Suprapubic skin (tissue), 4 donors: ENCODE measurements at regions not wholly inside any gene's neighbourhood (a gene's known extent, or its start where the extent isn't known, plus 50 kb on each side); places are given as distances from the start of the nearest gene placed in this dataset.

ENCODE experiments used
- EP300 ChIP-seq: sonication (generic); formaldehyde crosslinking; IDR thresholded peaks from one replicate; pipeline ENCODE4 v1.6.1; 2017; ENCODE audit warnings: antibody characterized with exemption
- POLR2A ChIP-seq, 2 donors: fragments of 450-650 bp; IDR thresholded peaks; one replicate each; pipeline ENCODE4 v1.6.1; 2017; ENCODE audit warnings: antibody characterized with exemption in 2 of 2, mild to moderate bottlenecking in 2 of 2, moderate library complexity in 2 of 2
- POLR2AphosphoS5 ChIP-seq, 3 donors: sonication (generic); formaldehyde crosslinking; IDR thresholded peaks; one replicate each; pipeline ENCODE4 v1.6.1; 2017; ENCODE audit warnings: antibody characterized with exemption in 3 of 3
- TF ChIP-seq, protein P1 (sequence below), 2 donors: fragments of 200-600 bp in 1 of 2; fragments of 450-650 bp in 1 of 2; sonication (generic) in 1 of 2; IDR thresholded peaks; one replicate each; pipeline ENCODE4 v1.5.1; 2016 to 2019; ENCODE audit warnings: antibody characterized with exemption in 2 of 2, mild to moderate bottlenecking in 1 of 2, moderate library complexity in 1 of 2

DNA sequence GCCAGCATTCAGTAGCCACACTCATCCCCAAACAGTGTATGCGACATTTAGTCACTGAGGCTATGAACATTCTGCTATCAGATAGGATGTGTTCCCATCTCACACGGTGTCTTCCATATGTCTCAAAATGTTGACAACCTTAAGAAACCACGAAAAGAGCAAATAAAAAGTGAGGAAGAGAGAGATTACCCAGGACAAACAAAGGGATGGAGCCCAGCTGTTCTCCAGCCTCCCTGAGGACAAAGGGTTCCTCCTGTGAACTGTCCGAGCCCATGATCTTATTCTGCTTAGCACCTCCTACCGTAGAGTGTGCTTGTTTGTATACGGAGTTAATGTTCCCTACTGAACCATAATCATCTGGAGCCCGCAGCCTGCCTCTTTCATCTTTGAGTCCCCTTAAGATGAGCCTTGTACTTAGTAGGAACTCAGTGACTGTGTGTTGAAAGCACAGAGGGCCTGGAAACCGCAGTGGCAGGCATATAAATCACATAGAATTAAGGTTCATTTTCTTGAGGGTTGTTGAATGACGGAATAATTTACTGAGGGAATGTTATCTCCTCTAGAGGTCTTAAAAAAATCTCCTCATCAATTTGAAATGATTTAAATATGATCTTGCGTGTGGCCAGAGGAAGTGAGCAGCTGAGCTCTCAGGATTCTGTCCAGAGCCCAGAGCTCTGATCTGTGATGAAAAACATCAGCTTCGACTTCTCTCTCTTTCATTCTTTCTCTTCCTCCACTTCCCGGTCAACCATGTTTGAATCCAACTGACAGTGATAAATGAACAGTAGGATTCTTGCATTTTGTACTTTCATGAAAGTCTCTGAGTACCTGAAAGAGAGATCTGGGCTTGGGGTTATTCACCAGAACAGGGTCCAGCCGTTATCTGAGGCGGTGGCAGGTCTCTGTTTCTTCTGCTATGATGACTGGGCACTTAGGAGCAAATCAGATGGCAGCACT, 200.5 kb downstream of the KLF5 start:
- TF ChIP-seq POLR2AphosphoS5 (IDR thresholded peaks at IDR 0.05) (no peak), POLR2A (IDR thresholded peaks at IDR 0.05) (no peak), EP300 (no peak)
- TF ChIP-seq, protein P1, sequence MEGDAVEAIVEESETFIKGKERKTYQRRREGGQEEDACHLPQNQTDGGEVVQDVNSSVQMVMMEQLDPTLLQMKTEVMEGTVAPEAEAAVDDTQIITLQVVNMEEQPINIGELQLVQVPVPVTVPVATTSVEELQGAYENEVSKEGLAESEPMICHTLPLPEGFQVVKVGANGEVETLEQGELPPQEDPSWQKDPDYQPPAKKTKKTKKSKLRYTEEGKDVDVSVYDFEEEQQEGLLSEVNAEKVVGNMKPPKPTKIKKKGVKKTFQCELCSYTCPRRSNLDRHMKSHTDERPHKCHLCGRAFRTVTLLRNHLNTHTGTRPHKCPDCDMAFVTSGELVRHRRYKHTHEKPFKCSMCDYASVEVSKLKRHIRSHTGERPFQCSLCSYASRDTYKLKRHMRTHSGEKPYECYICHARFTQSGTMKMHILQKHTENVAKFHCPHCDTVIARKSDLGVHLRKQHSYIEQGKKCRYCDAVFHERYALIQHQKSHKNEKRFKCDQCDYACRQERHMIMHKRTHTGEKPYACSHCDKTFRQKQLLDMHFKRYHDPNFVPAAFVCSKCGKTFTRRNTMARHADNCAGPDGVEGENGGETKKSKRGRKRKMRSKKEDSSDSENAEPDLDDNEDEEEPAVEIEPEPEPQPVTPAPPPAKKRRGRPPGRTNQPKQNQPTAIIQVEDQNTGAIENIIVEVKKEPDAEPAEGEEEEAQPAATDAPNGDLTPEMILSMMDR (IDR thresholded peaks at IDR 0.05) = no peak
